ENCODE measurements at regions not wholly inside any gene's neighbourhood (a gene's known extent, or its start where the extent isn't known, plus 50 kb on each side); places are given as distances from the start of the nearest gene placed in this dataset.

- H3K14ac ChIP-seq (replicated peaks; ENCODE audit: low read depth, low read length) = no peak overlapping the region
- no peak overlapping the region for H4K5ac ChIP-seq (ENCODE audit: low read depth, low read length)
- H3K27me3 ChIP-seq (ENCODE audit: control insufficient read depth, insufficient read depth, low read length) = no peaks in the 10 kb centered on the region
- no peak overlapping the region for H2BK20ac ChIP-seq (ENCODE audit: low read depth, low read length)
- no peak overlapping the region for H3K9ac ChIP-seq (ENCODE audit: low read depth, low read length)
- no peaks in the 10 kb centered on the region for H4K20me1 ChIP-seq (ENCODE audit: insufficient read depth, low read length)
- no peak for ATAC-seq (ENCODE audit: low read depth)
- dilution Hi-C loops (cut with HindIII; ENCODE audit: low sequenced_read_pairs, unreplicated experiment) = no loop called here
- in situ Hi-C loops (cut with MboI; ENCODE audit: low sequenced_read_pairs) = no loop called here
- no peak overlapping the region for H3K4ac ChIP-seq (ENCODE audit: low read depth, low read length)
- DNase-seq = no peak
- no peak overlapping the region for H2BK5ac ChIP-seq (ENCODE audit: low read depth, low read length, poor library complexity, severe bottlenecking)
- no peak overlapping the region for H3K27ac ChIP-seq (ENCODE audit: insufficient read depth, low read length)
- H3K4me3 ChIP-seq (ENCODE audit: insufficient read depth, low read depth, low read length) = no peak overlapping the region
- H2AFZ ChIP-seq (replicated peaks; ENCODE audit: low read length, poor library complexity) = no peak overlapping the region
- no peak overlapping the region for H3K56ac ChIP-seq (ENCODE audit: extremely low read depth, insufficient read depth, low read length)
- no peak overlapping the region for H3K23ac ChIP-seq (ENCODE audit: low read depth, low read length)
- no CpG with 5 or more reads among the region's 1 CpG for whole genome bisulfite sequencing, 2 experiments (ENCODE audit: extremely low coverage in 2 of 2, insufficient read length in 1 of 2)
- no peak overlapping the region for H2AK5ac ChIP-seq (ENCODE audit: low read depth, low read length)
- TF ChIP-seq CHD1 (IDR thresholded peaks at IDR 0.05; ENCODE audit: low read depth, low read length) (no peak), MAZ (IDR thresholded peaks at IDR 0.05; ENCODE audit: borderline replicate concordance, low read depth, low read length) (no peak), RCOR1 (IDR thresholded peaks at IDR 0.05; ENCODE audit: insufficient replicate concordance, low read length) (no peak), CEBPB (IDR thresholded peaks at IDR 0.05; ENCODE audit: low read depth, low read length) (no peak), BHLHE40 (IDR thresholded peaks at IDR 0.05; ENCODE audit: low read depth, low read length) (no peak), MAFK (IDR thresholded peaks at IDR 0.05; ENCODE audit: low read depth, low read length) (no peak), CTCF (conservative IDR thresholded peaks at IDR 0.05; ENCODE audit: low read depth, low read length) (no peak), MXI1 (IDR thresholded peaks at IDR 0.05; ENCODE audit: borderline replicate concordance, low read depth, low read length) (no peak), SMC3 (IDR thresholded peaks at IDR 0.05; ENCODE audit: low read depth, low read length) (no peak), RAD21 (IDR thresholded peaks at IDR 0.05; ENCODE audit: low read length) (no peak), RFX5 (IDR thresholded peaks at IDR 0.05; ENCODE audit: low read depth, low read length) (no peak), NFE2L2 (IDR thresholded peaks at IDR 0.05; ENCODE audit: low read depth, low read length) (no peak), USF2 (IDR thresholded peaks at IDR 0.05; ENCODE audit: low read depth, low read length) (no peak), POLR2A (IDR thresholded peaks at IDR 0.05; ENCODE audit: low read depth, low read length) (no peak), FOS (IDR thresholded peaks at IDR 0.05; ENCODE audit: low read depth, low read length) (no peak)
- TF ChIP-seq, protein P1, sequence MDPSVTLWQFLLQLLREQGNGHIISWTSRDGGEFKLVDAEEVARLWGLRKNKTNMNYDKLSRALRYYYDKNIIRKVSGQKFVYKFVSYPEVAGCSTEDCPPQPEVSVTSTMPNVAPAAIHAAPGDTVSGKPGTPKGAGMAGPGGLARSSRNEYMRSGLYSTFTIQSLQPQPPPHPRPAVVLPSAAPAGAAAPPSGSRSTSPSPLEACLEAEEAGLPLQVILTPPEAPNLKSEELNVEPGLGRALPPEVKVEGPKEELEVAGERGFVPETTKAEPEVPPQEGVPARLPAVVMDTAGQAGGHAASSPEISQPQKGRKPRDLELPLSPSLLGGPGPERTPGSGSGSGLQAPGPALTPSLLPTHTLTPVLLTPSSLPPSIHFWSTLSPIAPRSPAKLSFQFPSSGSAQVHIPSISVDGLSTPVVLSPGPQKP (IDR thresholded peaks at IDR 0.05; ENCODE audit: borderline replicate concordance, low read depth, low read length) = no peak
- no peak overlapping the region for H3K4me2 ChIP-seq (ENCODE audit: low read depth, low read length)
- no peak overlapping the region for H4K8ac ChIP-seq (ENCODE audit: low read depth in 2 of 2, low read length in 2 of 2)
- H2BK15ac ChIP-seq (ENCODE audit: low read depth, low read length) = no peak overlapping the region
- no peaks in the 10 kb centered on the region for H3K36me3 ChIP-seq (ENCODE audit: control insufficient read depth, insufficient read depth, low read length)
- H3K9me3 ChIP-seq (ENCODE audit: control insufficient read depth, insufficient read depth, low read length) = peaks cover 2% of the 10 kb centered on the region; the same call in 1 of the 2 replicates
- intact Hi-C loops (cut with micrococcal nuclease) = no loop called here
- no peak overlapping the region for H4K91ac ChIP-seq (ENCODE audit: insufficient read depth, low read depth, low read length)
- no peaks in the 10 kb centered on the region for H3K79me1 ChIP-seq (ENCODE audit: low read depth in 1 of 2, low read length in 2 of 2)
- no TSS peak for BruUV-seq (replicated peaks)
- no peak overlapping the region for H2AK9ac ChIP-seq (replicated peaks; ENCODE audit: low read depth, low read length, poor library complexity)
- ChIA-PET CTCF (no interaction called here), POLR2A (ENCODE audit: unreplicated experiment) (no interaction called here)
- no peak overlapping the region for H3K18ac ChIP-seq (ENCODE audit: low read depth, low read length)
- no peaks in the 10 kb centered on the region for H3K9me1 ChIP-seq (ENCODE audit: insufficient read depth, low read length)
- no peak overlapping the region for H2BK120ac ChIP-seq (ENCODE audit: low read depth, low read length)
- no peaks in the 10 kb centered on the region for H3K4me1 ChIP-seq (ENCODE audit: control insufficient read depth, insufficient read depth, low read length)
These were observed 83.6 kb upstream of the SLC13A1 start for GRCh38 chr7:123283373-123283772.
